GM04503 (cell line): ENCODE measurements at regions not wholly inside any gene's neighbourhood (a gene's known extent, or its start where the extent isn't known, plus 50 kb on each side); places are given as distances from the start of the nearest gene placed in this dataset.
"Not testable (repeated sequence)": the region's sequence is repeated elsewhere in the genome, so short reads cannot be mapped to it uniquely, and the experiment has no call there.

Experiments used
- DNase-seq: peaks from one replicate; pipeline ENCODE4 v3.0.0-alpha.2; 2012; ENCODE audit warnings: low read depth

- no peak for DNase-seq
Observed at GRCh38 chr3:137460944-137461343, 303.2 kb upstream of the SOX14 start.

GRCh38 chr3:137463131-137463530 lies 301.0 kb upstream of the SOX14 start:
- no peak for DNase-seq

- no peak for DNase-seq
Observed at GRCh38 chr3:137464341-137464740, 299.8 kb upstream of the SOX14 start.

- no peak for DNase-seq
Observed at GRCh38 chr3:137468446-137468845, 295.7 kb upstream of the SOX14 start.

- DNase-seq, result no peak
Observed at GRCh38 chr3:137469263-137469662, 294.9 kb upstream of the SOX14 start.

- DNase-seq, result no peak
Observed at GRCh38 chr3:137471130-137471529, 293.0 kb upstream of the SOX14 start.

GRCh38 chr3:137471558-137472204 lies 292.4 kb upstream of the SOX14 start:
- no peak for DNase-seq

- DNase-seq, result no peak
Observed at GRCh38 chr3:137477614-137478013, 286.5 kb upstream of the SOX14 start.

- no peak for DNase-seq
Observed at GRCh38 chr3:137509354-137510045, 254.6 kb upstream of the SOX14 start.

GRCh38 chr3:137511655-137512054 lies 252.5 kb upstream of the SOX14 start:
- no peak for DNase-seq

- no peak for DNase-seq
Observed at GRCh38 chr3:137514853-137515252, 249.3 kb upstream of the SOX14 start.

GRCh38 chr3:137519602-137520001 lies 244.5 kb upstream of the SOX14 start:
- DNase-seq, result no peak

- no peak for DNase-seq
Observed at GRCh38 chr3:137524751-137525150, 239.4 kb upstream of the SOX14 start.

- no peak for DNase-seq
Observed at GRCh38 chr3:137525471-137525870, 238.6 kb upstream of the SOX14 start.

- no peak for DNase-seq
Observed at GRCh38 chr3:137542049-137542448, 222.1 kb upstream of the SOX14 start.

- no peak for DNase-seq
Observed at GRCh38 chr3:137554242-137554641, 209.9 kb upstream of the SOX14 start.

GRCh38 chr3:137568880-137569279 lies 195.2 kb upstream of the SOX14 start:
- DNase-seq, result no peak

GRCh38 chr3:137572931-137573330 lies 191.2 kb upstream of the SOX14 start:
- no peak for DNase-seq

- no peak for DNase-seq
Observed at GRCh38 chr3:137582484-137582883, 181.6 kb upstream of the SOX14 start.

GRCh38 chr3:137583256-137583655 lies 180.9 kb upstream of the SOX14 start:
- no peak for DNase-seq

- no peak for DNase-seq
Observed at GRCh38 chr3:137588871-137589270, 175.2 kb upstream of the SOX14 start.

GRCh38 chr3:137595415-137595814 lies 168.7 kb upstream of the SOX14 start:
- DNase-seq, result not testable (repeated sequence)

- no peak for DNase-seq
Observed at GRCh38 chr3:137610723-137611122, 153.4 kb upstream of the SOX14 start.

- DNase-seq, result no peak
Observed at GRCh38 chr3:137612291-137612690, 151.8 kb upstream of the SOX14 start.
